Neural cell (in vitro differentiated cells): ENCODE measurements at regions not wholly inside any gene's neighbourhood (a gene's known extent, or its start where the extent isn't known, plus 50 kb on each side); places are given as distances from the start of the nearest gene placed in this dataset.

Experiments used
- CTCF ChIP-seq: fragments of 450-650 bp; IDR thresholded peaks from 2 replicates; pipeline ENCODE4 v1.5.1; 2014; ENCODE audit warnings: antibody characterized with exemption, mild to moderate bottlenecking, moderate library complexity; ENCODE audit not compliant: poor library complexity, severe bottlenecking
- EP300 ChIP-seq: fragments of 450-650 bp; conservative IDR thresholded peaks from 2 replicates; pipeline ENCODE4 v1.6.1; 2014; ENCODE audit warnings: antibody characterized with exemption, mild to moderate bottlenecking, moderate library complexity; ENCODE audit not compliant: poor library complexity, severe bottlenecking
- EZH2 ChIP-seq: fragments of 200-600, 300-800 bp; shearing (Covaris generic), sonication (generic); IDR thresholded peaks from 2 replicates; pipeline ENCODE4 v1.6.1; 2014; ENCODE audit warnings: antibody characterized with exemption, low read length, borderline replicate concordance, mild to moderate bottlenecking; ENCODE audit not compliant: insufficient read depth, poor library complexity, severe bottlenecking

GRCh38 chr6:21887231-21888185, 294.0 kb downstream of the SOX4 start:
- TF ChIP-seq CTCF (no peak), EP300 (no peak), EZH2 (no peak)
